Embryonic facial prominence (tissue), 1 donor: ENCODE measurements at regions not wholly inside any gene's neighbourhood (a gene's known extent, or its start where the extent isn't known, plus 50 kb on each side); places are given as distances from the start of the nearest gene placed in this dataset.
A peak's percentile ranks its signal among the peaks of the same experiment; 100 is the strongest.
"Not testable (repeated sequence)": the region's sequence is repeated elsewhere in the genome, so short reads cannot be mapped to it uniquely, and the experiment has no call there.

ENCODE experiments used
- DNase-seq: peaks from one replicate; pipeline ENCODE4 v3.0.0-alpha.2; 2016; ENCODE audit errors: extremely low spot score

DNA sequence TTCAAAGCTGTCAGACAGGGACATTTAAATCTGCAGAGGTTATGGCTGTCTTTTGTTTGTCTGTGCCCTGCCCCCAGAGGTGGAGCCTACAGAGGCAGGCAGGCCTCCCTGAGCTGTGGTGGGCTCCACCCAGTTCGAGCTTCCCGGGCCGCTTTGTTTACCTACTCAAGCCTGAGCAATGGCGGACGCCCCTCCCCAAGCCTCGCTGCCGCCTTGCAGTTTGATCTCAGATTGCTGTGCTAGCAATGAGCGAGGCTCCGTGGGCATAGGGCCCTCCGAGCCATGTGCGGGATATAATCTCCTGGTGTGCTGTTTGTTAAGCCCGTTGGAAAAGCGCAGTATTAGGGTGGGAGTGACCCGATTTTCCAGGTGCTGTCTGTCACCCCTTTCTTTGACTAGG, 787.0 kb upstream of the CRIM1 start:
- not testable (repeated sequence) for DNase-seq

- DNase-seq = no peak
Measured at GRCh38 chr2:35562488-35562887, 793.1 kb upstream of the CRIM1 start.

- DNase-seq = peak; percentile 18
Measured at GRCh38 chr2:35548171-35548570, 807.4 kb upstream of the CRIM1 start.

DNA sequence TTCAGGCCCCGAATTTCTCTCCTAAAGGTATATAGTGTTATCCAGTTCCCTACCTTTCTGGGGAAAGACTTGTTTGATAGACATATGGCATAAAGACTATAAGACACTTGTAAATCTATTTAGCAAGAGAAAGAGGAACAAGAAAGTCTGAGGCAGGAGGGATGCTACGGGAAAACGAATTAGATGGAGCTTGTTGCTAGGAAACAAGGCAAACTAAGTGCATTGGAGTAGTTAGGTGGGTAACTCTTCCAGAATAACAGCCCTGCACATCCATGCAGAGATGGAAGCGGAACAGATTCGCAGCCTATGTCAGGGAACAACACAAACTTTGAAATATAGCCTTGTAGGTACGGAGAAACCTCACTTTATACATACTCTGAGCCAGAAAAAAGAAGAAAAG, 810.3 kb upstream of the CRIM1 start:
- no peak for DNase-seq

DNA sequence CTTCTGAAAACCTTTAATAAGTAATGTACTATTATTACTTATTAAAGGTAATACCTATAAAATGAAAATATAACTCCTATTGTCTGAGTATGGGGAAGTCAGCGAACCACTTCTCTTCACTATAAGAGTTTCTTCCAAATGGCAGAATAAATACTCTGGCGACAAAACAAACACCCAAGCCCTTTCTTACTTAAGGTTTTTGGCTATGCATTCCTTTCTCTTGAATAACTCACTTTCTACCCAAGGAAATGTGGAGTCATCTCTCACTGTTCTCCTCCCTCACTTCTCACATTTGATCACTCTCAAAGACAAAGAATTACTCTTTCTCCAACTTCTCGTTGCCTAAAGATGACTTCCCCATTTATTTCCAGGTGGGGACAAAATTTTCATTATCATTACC, 816.8 kb upstream of the CRIM1 start:
- no peak for DNase-seq

- DNase-seq = no peak
Measured at GRCh38 chr2:35530615-35531135, 824.9 kb upstream of the CRIM1 start.

- DNase-seq = no peak
Measured at GRCh38 chr2:35526741-35527140, 828.8 kb upstream of the CRIM1 start.

GRCh38 chr2:35522450-35522849, 833.1 kb upstream of the CRIM1 start:
- DNase-seq = no peak

- DNase-seq = no peak
Measured at GRCh38 chr2:35510636-35511035, 844.9 kb upstream of the CRIM1 start.

- no peak for DNase-seq
Measured at GRCh38 chr2:35508601-35509000, 847.0 kb upstream of the CRIM1 start.

DNA sequence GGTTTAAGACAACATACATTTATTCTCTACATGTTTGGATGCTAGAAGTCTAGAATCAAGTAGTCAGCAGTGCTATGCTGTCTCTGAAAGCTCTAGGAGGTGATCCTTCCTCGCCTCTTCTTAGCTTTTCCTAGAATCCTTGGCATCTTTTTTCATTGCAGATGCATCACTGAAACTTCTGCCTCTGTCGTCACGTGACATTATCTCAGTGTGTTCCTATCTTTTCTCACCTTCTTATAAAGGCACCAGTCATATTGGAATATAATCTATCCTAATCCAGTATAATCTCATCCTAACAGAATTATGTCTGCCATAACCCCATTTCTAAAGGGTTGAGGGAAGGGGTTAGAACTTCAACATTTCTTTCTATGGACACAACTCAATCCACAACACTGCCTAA, 851.2 kb upstream of the CRIM1 start:
- no peak for DNase-seq

DNA sequence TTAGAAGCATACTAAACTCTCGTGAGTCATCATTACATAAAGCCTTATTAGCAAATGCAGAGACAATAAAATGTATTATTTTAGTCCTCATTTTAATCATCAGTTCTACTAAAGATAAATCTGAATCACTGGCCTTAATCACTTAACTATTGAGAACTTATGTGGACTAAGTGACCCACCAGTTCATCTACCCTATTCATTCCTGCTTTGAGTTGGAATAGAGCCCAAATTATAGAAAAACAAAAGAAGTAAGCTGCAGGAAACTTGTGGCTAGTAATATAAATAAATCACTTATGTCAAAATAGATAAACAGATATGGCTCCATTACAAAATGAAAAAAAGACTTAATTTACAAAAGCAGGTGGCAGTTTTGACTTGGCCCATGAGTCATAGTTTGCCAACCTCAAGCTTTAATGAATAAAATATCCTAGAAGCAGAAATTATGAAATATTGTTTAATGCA, 851.8 kb upstream of the CRIM1 start:
- no peak for DNase-seq

- no peak for DNase-seq
Measured at GRCh38 chr2:35503311-35503710, 852.3 kb upstream of the CRIM1 start.

GRCh38 chr2:35501076-35501475, 854.5 kb upstream of the CRIM1 start:
- DNase-seq = no peak

DNA sequence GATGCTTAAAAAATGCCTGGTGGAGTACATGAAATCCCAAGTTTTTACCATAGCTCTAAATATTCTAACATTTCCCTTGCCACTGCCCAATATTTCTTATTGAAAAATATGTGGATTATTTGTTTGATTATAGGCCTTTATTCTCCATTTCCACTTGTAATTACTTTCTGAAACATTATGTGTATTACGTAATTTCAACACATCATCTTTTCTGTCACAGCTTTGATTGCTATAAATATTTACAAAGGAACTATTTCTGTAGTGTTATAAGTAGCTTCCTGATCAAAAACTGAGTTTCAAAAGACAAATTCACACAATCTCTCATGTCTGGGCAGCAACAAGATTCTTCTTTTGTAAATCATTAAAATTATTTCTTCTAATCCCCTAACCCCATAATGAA, 859.6 kb upstream of the CRIM1 start:
- DNase-seq = no peak

- no peak for DNase-seq
Measured at GRCh38 chr2:35495182-35495581, 860.4 kb upstream of the CRIM1 start.

DNA sequence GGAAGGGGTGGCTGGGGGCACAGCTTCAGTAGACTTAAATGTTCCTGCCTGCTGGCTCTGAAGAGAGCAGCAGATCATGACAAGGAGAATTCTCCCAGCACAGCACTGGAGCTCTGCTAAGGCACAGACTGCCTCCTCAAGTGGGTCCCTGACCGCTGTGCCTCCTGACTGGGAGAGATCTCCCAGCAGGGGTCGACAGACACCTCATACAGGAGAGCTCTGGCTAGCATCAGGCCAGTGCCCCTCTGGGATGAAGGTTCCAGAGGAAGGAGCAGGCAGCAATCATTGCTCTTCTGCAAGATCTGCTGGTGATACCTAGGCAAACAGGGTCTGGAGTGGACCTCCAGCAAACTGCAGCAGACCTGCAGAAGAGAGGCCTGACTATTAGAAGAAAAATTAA, 877.5 kb upstream of the CRIM1 start:
- DNase-seq = not testable (repeated sequence)

- DNase-seq = no peak
Measured at GRCh38 chr2:35468245-35468644, 887.3 kb upstream of the CRIM1 start.

DNA sequence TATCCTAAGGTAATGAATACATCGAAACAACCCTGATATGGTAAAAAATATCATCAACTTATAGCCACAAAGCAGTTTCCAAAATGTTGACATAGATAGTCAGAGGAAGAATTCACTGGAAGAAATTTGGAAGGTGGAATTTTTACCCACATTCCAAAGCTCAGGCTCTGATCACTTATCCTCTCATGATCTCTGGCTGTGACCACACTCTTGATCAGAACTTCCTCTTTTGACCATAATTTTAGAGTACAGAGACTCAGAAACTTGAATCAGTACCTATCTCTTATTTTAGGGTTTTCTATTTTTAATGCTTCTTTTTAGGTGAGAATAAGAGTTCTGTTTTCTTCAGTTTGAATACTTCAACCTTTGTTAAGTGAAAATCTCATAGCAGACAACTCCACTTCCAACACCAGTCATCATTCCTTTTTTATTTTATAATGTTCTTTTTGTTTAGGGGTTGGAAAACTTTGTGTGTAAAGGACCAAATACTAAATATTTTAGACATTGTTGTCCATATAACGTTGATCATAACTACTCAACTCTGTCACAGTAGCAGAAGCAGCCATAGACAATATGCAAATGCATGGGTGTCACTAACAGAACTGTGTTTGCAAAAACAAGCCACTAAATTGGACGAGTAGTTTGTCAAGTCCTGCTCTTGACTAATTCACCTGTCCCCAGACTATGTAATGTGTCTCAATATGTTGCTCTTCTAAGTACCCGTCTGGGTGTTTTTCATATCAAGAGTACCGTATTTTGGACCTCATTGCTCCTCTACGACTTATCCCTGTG, 891.6 kb upstream of the CRIM1 start:
- no peak for DNase-seq

GRCh38 chr2:35462226-35462998, 893.2 kb upstream of the CRIM1 start:
- no peak for DNase-seq

DNA sequence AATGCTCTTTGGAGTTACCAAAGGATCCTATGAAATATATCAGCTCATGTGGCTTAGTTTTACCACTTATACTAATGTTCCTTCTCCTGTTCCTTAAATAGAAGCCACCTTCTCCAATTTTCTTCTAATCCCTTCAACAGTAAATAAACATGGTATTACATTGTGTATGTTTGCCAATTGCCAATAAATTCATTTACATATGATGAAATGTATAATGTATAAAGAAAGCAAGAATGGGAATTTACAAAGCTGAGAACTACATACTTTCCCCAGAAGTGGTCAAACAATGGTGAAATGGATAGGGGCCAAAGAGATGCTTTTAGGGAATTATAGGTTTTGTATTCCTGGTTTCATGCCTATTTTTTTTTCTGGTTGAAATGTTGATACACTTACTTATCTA, 894.2 kb upstream of the CRIM1 start:
- DNase-seq = no peak

GRCh38 chr2:35454966-35455638, 900.5 kb upstream of the CRIM1 start:
- no peak for DNase-seq
